ENCODE measurements at regions not wholly inside any gene's neighbourhood (a gene's known extent, or its start where the extent isn't known, plus 50 kb on each side); places are given as distances from the start of the nearest gene placed in this dataset.

DNA sequence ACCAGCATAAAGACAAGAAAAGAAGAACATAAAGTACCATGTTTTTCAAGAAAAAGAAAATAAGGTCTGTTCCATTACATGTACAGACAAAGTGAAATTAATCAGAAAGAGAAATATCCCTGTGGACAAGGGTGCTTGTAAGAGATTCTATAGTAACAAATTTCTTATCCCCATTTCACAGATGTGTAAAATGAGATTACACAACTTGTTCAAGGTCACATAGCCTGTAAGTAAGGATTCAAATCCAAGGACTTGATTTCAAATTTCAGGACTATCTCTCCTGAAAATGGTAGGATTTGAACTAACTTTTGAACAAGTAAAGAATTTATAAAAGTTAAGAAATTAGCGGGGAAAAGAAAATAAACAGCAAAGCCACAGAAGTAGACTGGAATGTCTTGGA is 248.2 kb upstream of the SLC39A10 start:
- Histone ChIP-seq H3K36me3 (ENCODE audit: control insufficient read depth in 2 of 2, extremely low read depth in 1 of 2, insufficient read depth in 2 of 2, low read length in 2 of 2) (no peaks in the 10 kb centered on the region), H3K4me3 (replicated peaks in 1 of 3; ENCODE audit: insufficient read depth in 1 of 3, low read depth in 1 of 3, low read length in 3 of 3) (no peak overlapping the region), H3K4me2 (ENCODE audit: insufficient read depth, low read length) (no peak overlapping the region), H3K9me1 (replicated peaks; ENCODE audit: control insufficient read depth, extremely low read depth, insufficient read depth, low read length) (no peaks in the 10 kb centered on the region), H4K20me1 (replicated peaks; ENCODE audit: control insufficient read depth, extremely low read depth, insufficient read depth, low read length) (no peaks in the 10 kb centered on the region), H3K9ac (replicated peaks; ENCODE audit: extremely low read depth, insufficient read depth, low read length) (no peak overlapping the region), H3K27ac (ENCODE audit: insufficient read depth, low read depth, low read length) (no peak overlapping the region), H3K79me2 (ENCODE audit: control insufficient read depth, insufficient read depth, low read length) (no peaks in the 10 kb centered on the region), H3K27me3 (ENCODE audit: control insufficient read depth in 2 of 2, insufficient read depth in 2 of 2, low read length in 2 of 2) (peaks cover 0 to 2% of the 10 kb centered on the region in 2 experiments), H3K9me3 (replicated peaks; ENCODE audit: control insufficient read depth, insufficient read depth, low read length) (no peaks in the 10 kb centered on the region), H2AFZ (ENCODE audit: low read depth, low read length) (no peak overlapping the region), H3K4me1 (ENCODE audit: control insufficient read depth, extremely low read depth, insufficient read depth, low read length) (no peaks in the 10 kb centered on the region)
- POLR2A ChIA-PET = no interaction called here
- FAIRE-seq (no peak), DNase-seq (ENCODE audit: low read depth, low spot score) (no peak)
- TF ChIP-seq, protein P1, sequence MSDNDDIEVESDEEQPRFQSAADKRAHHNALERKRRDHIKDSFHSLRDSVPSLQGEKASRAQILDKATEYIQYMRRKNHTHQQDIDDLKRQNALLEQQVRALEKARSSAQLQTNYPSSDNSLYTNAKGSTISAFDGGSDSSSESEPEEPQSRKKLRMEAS (IDR thresholded peaks at IDR 0.05; ENCODE audit: insufficient read depth, insufficient read length) = no peak
- no peak for TF ChIP-seq POLR2A (IDR thresholded peaks at IDR 0.05; ENCODE audit: low read depth, low read length)
- TF ChIP-seq FOS (IDR thresholded peaks at IDR 0.05; ENCODE audit: borderline replicate concordance, insufficient read depth, low read length) = no peak
- TF ChIP-seq MYC (IDR thresholded peaks at IDR 0.05; ENCODE audit: low read depth, low read length) = no peak
- no peak for TF ChIP-seq GATA2 (IDR thresholded peaks at IDR 0.05; ENCODE audit: insufficient read depth, insufficient read length, low read depth, low read length)
- TF ChIP-seq, protein P2, sequence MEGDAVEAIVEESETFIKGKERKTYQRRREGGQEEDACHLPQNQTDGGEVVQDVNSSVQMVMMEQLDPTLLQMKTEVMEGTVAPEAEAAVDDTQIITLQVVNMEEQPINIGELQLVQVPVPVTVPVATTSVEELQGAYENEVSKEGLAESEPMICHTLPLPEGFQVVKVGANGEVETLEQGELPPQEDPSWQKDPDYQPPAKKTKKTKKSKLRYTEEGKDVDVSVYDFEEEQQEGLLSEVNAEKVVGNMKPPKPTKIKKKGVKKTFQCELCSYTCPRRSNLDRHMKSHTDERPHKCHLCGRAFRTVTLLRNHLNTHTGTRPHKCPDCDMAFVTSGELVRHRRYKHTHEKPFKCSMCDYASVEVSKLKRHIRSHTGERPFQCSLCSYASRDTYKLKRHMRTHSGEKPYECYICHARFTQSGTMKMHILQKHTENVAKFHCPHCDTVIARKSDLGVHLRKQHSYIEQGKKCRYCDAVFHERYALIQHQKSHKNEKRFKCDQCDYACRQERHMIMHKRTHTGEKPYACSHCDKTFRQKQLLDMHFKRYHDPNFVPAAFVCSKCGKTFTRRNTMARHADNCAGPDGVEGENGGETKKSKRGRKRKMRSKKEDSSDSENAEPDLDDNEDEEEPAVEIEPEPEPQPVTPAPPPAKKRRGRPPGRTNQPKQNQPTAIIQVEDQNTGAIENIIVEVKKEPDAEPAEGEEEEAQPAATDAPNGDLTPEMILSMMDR (IDR thresholded peaks at IDR 0.05; ENCODE audit: extremely low read depth in 1 of 2, insufficient read depth in 1 of 2, low read depth in 1 of 2, low read length in 2 of 2) = no peak
- TF ChIP-seq EZH2 (IDR thresholded peaks at IDR 0.05; ENCODE audit: borderline replicate concordance, low read depth, low read length, severe bottlenecking) = no peak
- TF ChIP-seq JUN (IDR thresholded peaks at IDR 0.05; ENCODE audit: borderline replicate concordance, insufficient read depth, insufficient read length, low read depth) = no peak
- TF ChIP-seq POLR2AphosphoS5 (IDR thresholded peaks at IDR 0.05; ENCODE audit: insufficient read depth, low read depth, low read length) = no peak
- intact Hi-C loops (cut with micrococcal nuclease) = no loop called here
- CTCF ChIA-PET = interaction anchor here (1.2 kb wide), 1 partner anchor 12 kb away, joined by 3 read pairs; no protein-coding TSS in a partner anchor
- no TSS peak for BruUV-seq (replicated peaks)
- dilution Hi-C loops (cut with MboI; ENCODE audit: extremely low pct_ligation_motif_present, low sequenced_read_pairs) = no loop called here

Data from endothelial cell of umbilical vein (primary cell).